Cardiac muscle cell (in vitro differentiated cells and primary cell): ENCODE measurements at regions not wholly inside any gene's neighbourhood (a gene's known extent, or its start where the extent isn't known, plus 50 kb on each side); places are given as distances from the start of the nearest gene placed in this dataset.

Source experiments
- DNase-seq, 2 donors: peaks; one replicate each; pipeline versions ENCODE4 v3.0.0 to v3.0.0-alpha.2; 2010 to 2017; ENCODE audit warnings: low read depth in 1 of 2, low spot score in 1 of 2
- H3K27ac ChIP-seq: fragments of 200-600 bp; sonication (generic); 2 replicates; pipeline ENCODE4 v1.5.1; 2016
- H3K27me3 ChIP-seq: fragments of 200-600 bp; sonication (generic); 2 replicates; pipeline ENCODE4 v1.6.0; 2016; ENCODE audit warnings: control low read depth
- H3K36me3 ChIP-seq: fragments of 200-600 bp; sonication (generic); 2 replicates; pipeline ENCODE4 v1.5.1; 2016; ENCODE audit warnings: control low read depth
- H3K4me1 ChIP-seq: fragments of 200-600 bp; sonication (generic); 2 replicates; pipeline ENCODE4 v1.8.1; 2017; ENCODE audit warnings: low read depth, mild to moderate bottlenecking, mixed run types
- H3K4me3 ChIP-seq: fragments of 200-600 bp; sonication (generic); 2 replicates; pipeline ENCODE4 v1.5.1; 2016; ENCODE audit warnings: mild to moderate bottlenecking
- H3K9me3 ChIP-seq: fragments of 200-600 bp; sonication (generic); 2 replicates; pipeline ENCODE4 v1.5.1; 2017; ENCODE audit warnings: low read depth, mild to moderate bottlenecking, control low read depth
- CTCF ChIP-seq: IDR thresholded peaks from 2 replicates; pipeline ENCODE4 v1.5.1; 2012; ENCODE audit warnings: low read depth, mild to moderate bottlenecking, low read length

DNA sequence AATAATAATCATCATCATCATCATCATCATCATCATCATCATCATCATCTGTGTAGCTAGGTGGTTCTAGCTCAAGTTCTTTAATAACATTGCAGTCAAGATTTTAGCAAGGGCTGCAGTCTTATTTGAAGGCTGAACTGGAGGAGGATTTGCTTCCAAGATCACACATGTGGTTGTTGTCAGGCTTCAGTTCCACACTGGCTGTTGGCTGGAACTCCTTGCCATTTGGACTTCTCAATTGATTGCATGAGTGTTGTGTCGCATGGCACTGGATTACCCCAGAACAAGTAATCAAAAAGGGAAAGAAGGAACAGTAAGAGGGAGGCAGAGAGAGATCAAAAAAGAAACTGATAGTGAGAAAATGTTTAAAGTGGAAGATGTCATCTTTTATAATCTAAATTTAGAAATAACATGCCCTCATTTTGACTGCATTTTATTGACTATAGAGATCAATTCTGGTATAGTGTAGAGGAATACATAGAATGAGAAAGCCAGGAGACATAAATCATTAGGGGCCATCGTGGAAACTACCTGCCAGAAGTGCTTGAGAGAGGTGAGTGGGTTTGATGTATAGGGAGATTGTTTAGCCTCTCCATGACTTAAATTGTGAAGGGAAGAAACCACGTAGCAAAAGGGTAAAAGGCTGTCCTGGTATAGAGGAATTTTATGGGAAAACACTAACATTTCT is 346.6 kb upstream of the RBMS3 start:
- H3K36me3 ChIP-seq: no peaks in the 10 kb centered on the region
- no peak for DNase-seq
- no peaks in the 10 kb centered on the region for H3K9me3 ChIP-seq
- no peaks in the 10 kb centered on the region for H3K4me1 ChIP-seq
- H3K27ac ChIP-seq: no peak overlapping the region
- no peak overlapping the region for H3K4me3 ChIP-seq
- no peak for TF ChIP-seq CTCF
- no peaks in the 10 kb centered on the region for H3K27me3 ChIP-seq

DNA sequence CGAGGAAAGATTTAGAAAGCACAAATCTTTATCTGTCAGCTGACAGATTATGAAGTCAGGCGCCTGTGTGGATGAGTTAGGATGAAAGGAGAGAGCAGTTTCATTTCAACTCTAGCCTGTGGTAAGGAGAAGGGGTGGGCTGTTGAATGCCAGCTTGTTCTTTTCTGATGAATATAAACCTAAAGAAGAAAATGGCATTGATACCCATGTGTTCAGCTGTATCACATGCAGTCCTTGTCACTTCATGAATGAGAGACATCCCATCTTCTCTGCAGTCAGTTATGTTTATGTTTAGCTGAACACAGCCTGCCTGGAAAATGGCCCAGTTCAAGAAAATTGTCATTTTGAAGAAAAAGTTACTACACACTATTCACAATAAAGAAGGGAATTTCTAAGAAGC is 345.7 kb upstream of the RBMS3 start:
- Histone ChIP-seq H3K9me3 (no peaks in the 10 kb centered on the region), H3K36me3 (no peaks in the 10 kb centered on the region), H3K27ac (no peak overlapping the region), H3K27me3 (no peaks in the 10 kb centered on the region), H3K4me3 (no peak overlapping the region), H3K4me1 (no peaks in the 10 kb centered on the region)
- TF ChIP-seq CTCF: no peak
- DNase-seq: no peak

- DNase-seq: no peak
- Histone ChIP-seq H3K27ac (no peak overlapping the region), H3K36me3 (no peaks in the 10 kb centered on the region), H3K4me3 (no peak overlapping the region), H3K4me1 (no peaks in the 10 kb centered on the region), H3K9me3 (no peaks in the 10 kb centered on the region), H3K27me3 (no peaks in the 10 kb centered on the region)
- no peak for TF ChIP-seq CTCF
These were observed 344.7 kb upstream of the RBMS3 start for GRCh38 chr3:28936154-28936553.

GRCh38 chr3:28940530-28940929 is 340.3 kb upstream of the RBMS3 start:
- Histone ChIP-seq H3K9me3 (no peaks in the 10 kb centered on the region), H3K4me1 (no peaks in the 10 kb centered on the region), H3K4me3 (no peak overlapping the region), H3K36me3 (no peaks in the 10 kb centered on the region), H3K27me3 (no peaks in the 10 kb centered on the region), H3K27ac (no peak overlapping the region)
- TF ChIP-seq CTCF: no peak
- peak in 1 of 2 donors; percentile 96 for DNase-seq

- no peak overlapping the region for H3K4me3 ChIP-seq
- TF ChIP-seq CTCF: no peak
- no peaks in the 10 kb centered on the region for H3K36me3 ChIP-seq
- H3K9me3 ChIP-seq: no peaks in the 10 kb centered on the region
- no peak overlapping the region for H3K27ac ChIP-seq
- no peak for DNase-seq
- H3K4me1 ChIP-seq: no peaks in the 10 kb centered on the region
- H3K27me3 ChIP-seq: no peaks in the 10 kb centered on the region
These were observed 339.9 kb upstream of the RBMS3 start for GRCh38 chr3:28940994-28941393.
